Vagina (tissue), 2 donors: ENCODE measurements at regions not wholly inside any gene's neighbourhood (a gene's known extent, or its start where the extent isn't known, plus 50 kb on each side); places are given as distances from the start of the nearest gene placed in this dataset.

ENCODE experiments used
- DNase-seq, 2 donors: peaks; one replicate each; pipeline ENCODE4 v3.0.0-alpha.2; 2017; ENCODE audit errors: extremely low spot score in 2 of 2
- H3K27ac ChIP-seq: fragments of 200-600 bp; sonication (generic); one replicate; pipeline ENCODE4 v1.5.1; 2019
- H3K27me3 ChIP-seq: fragments of 200-600 bp; sonication (generic); one replicate; pipeline ENCODE4 v1.5.1; 2019
- H3K36me3 ChIP-seq, 2 donors: fragments of 200-600 bp; sonication (generic); one replicate each; pipeline ENCODE4 v1.5.1; 2017 to 2019
- H3K4me1 ChIP-seq: fragments of 200-600 bp; sonication (generic); one replicate; pipeline ENCODE4 v1.5.1; 2019
- H3K4me3 ChIP-seq, 2 donors: fragments of 200-600 bp; sonication (generic); 1 replicate in 1 of 2; 2 replicates in 1 of 2; pipeline ENCODE4 v1.5.1; 2016 to 2019
- H3K9me3 ChIP-seq: fragments of 200-600 bp; sonication (generic); one replicate; pipeline ENCODE4 v1.5.1; 2019
- POLR2A ChIP-seq, 2 donors: fragments of 450-650 bp; IDR thresholded peaks; one replicate each; pipeline ENCODE4 v1.6.1; 2017; ENCODE audit warnings: antibody characterized with exemption in 2 of 2, mild to moderate bottlenecking in 2 of 2, moderate library complexity in 2 of 2
- POLR2AphosphoS5 ChIP-seq, 2 donors: sonication (generic); formaldehyde crosslinking; IDR thresholded peaks; one replicate each; pipeline ENCODE4 v1.9.0; 2017; ENCODE audit warnings: antibody characterized with exemption in 2 of 2, mild to moderate bottlenecking in 2 of 2, low read depth in 1 of 2; ENCODE audit not compliant: insufficient read depth in 1 of 2
- intact Hi-C: fragments of 100-400 bp; cut with DNase I; formaldehyde crosslinking; loops from one replicate; pipeline ENCODE4 v1.15.1; 2023
- TF ChIP-seq, protein P1 (sequence below), 3 experiments: fragments of 450-650 bp in 2 of 3; fragments of 200-600 bp in 1 of 3; sonication (generic) in 1 of 3; IDR thresholded peaks; one replicate each; pipeline ENCODE4 v1.5.1; 2017 to 2019; ENCODE audit warnings: antibody characterized with exemption in 3 of 3, mild to moderate bottlenecking in 2 of 3, moderate library complexity in 2 of 3

DNA sequence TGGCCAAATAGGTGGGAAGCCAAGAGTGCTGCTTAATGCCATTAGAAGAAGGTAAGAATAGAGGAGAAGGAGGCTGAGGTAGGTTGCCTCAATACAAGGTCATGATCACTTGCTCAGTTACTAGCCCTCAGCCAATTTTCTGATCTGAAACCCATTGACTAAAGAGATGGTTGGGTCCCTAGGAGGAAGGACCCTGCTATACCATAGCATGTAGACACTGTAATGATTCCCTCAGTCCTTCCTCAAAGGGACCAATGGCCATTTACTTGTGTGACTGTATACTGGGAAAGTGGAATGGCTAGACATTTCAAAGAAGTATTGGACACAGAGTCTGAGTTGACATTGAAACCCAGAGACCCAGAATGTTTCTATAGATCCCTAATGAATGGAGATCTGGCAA is 108.5 kb upstream of the MAP1B start:
- no peak for DNase-seq
- Histone ChIP-seq H3K4me3 (no peak overlapping the region), H3K9me3 (no peaks in the 10 kb centered on the region), H3K27me3 (no peaks in the 10 kb centered on the region), H3K27ac (no peak overlapping the region), H3K4me1 (no peaks in the 10 kb centered on the region), H3K36me3 (no peaks in the 10 kb centered on the region)
- TF ChIP-seq, protein P1, sequence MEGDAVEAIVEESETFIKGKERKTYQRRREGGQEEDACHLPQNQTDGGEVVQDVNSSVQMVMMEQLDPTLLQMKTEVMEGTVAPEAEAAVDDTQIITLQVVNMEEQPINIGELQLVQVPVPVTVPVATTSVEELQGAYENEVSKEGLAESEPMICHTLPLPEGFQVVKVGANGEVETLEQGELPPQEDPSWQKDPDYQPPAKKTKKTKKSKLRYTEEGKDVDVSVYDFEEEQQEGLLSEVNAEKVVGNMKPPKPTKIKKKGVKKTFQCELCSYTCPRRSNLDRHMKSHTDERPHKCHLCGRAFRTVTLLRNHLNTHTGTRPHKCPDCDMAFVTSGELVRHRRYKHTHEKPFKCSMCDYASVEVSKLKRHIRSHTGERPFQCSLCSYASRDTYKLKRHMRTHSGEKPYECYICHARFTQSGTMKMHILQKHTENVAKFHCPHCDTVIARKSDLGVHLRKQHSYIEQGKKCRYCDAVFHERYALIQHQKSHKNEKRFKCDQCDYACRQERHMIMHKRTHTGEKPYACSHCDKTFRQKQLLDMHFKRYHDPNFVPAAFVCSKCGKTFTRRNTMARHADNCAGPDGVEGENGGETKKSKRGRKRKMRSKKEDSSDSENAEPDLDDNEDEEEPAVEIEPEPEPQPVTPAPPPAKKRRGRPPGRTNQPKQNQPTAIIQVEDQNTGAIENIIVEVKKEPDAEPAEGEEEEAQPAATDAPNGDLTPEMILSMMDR (IDR thresholded peaks at IDR 0.05), result no peak
- intact Hi-C loops, result no loop called here

DNA sequence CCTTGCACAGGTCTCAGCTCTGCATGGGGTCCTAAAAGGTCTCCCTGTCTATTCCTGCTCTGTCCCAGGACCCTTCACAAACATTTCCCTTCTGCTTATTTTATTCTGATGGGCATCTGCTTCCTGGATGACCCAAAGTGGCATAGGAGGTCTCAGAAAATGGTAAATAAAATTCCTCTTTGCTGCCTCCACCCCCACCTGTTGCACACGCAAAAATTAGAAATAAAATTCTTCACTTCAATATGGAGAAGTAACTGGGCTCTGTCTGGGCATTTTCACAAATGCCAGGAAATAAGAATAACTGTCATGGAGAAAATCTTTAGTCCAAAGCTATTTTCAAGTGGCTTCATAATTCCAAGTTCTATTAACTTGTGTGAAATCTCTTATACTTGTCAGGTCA is 106.6 kb upstream of the MAP1B start:
- H3K27ac ChIP-seq, result no peak overlapping the region
- intact Hi-C loops, result no loop called here

DNA sequence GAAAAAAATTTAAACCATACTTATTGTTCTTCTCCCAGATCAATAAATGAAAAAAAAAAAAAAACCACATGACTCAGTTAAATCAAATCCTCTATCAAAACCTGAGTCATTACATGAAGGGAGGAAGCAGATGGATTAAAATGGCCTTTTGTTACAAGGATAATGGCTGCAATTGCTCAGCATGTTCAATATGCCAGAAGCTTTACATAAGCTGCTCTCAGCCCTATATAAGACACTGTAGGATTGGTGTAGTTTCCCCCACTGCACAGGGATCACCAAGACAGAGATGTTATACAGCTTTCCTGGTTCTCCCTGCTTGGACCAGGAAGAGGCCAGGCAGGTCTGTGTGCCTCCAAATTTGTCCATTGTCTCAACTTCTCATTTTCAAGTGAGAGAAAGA is 101.6 kb upstream of the MAP1B start:
- Histone ChIP-seq H3K36me3 (no peaks in the 10 kb centered on the region), H3K27me3 (no peaks in the 10 kb centered on the region), H3K27ac (no peak overlapping the region), H3K4me3 (no peak overlapping the region), H3K9me3 (no peaks in the 10 kb centered on the region), H3K4me1 (no peaks in the 10 kb centered on the region)
- no peak for DNase-seq
- intact Hi-C loops, result no loop called here
- TF ChIP-seq, protein P1 (IDR thresholded peaks at IDR 0.05), result no peak
- TF ChIP-seq POLR2AphosphoS5 (IDR thresholded peaks at IDR 0.05; ENCODE audit: insufficient read depth in 1 of 2, low read depth in 1 of 2), result no peak
- TF ChIP-seq POLR2A (IDR thresholded peaks at IDR 0.05), result no peak

More for the DNA sequence above, 106.6 kb upstream of the MAP1B start:
- no peaks in the 10 kb centered on the region for H3K36me3 ChIP-seq
- no peaks in the 10 kb centered on the region for H3K4me1 ChIP-seq
- no peaks in the 10 kb centered on the region for H3K27me3 ChIP-seq
- no peak overlapping the region for H3K4me3 ChIP-seq
- DNase-seq, result no peak
- TF ChIP-seq, protein P1 (IDR thresholded peaks at IDR 0.05), result no peak
- TF ChIP-seq POLR2AphosphoS5 (IDR thresholded peaks at IDR 0.05; ENCODE audit: insufficient read depth in 1 of 2, low read depth in 1 of 2) (no peak), POLR2A (IDR thresholded peaks at IDR 0.05) (no peak)
- no peaks in the 10 kb centered on the region for H3K9me3 ChIP-seq

DNA sequence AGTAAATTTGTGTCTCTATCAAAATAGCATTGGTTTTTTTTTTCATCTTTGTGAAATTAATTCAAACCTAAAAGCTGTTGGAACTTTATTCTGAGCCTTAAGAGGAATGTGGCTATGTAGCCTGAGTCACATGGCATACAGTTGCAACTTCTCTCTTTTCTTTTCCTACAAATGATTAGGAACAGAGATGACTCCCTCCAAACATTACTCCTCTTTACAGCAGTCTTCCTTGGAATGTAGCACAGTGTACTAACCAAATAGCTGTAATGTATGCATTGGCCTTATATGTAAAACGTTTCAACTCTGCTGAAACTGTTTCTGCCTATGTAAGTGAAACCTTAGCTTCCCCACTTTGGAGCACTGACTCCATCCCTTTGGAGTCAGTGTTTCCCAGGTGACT is 100.9 kb upstream of the MAP1B start:
- no peaks in the 10 kb centered on the region for H3K4me1 ChIP-seq
- H3K27me3 ChIP-seq, result no peaks in the 10 kb centered on the region

DNA sequence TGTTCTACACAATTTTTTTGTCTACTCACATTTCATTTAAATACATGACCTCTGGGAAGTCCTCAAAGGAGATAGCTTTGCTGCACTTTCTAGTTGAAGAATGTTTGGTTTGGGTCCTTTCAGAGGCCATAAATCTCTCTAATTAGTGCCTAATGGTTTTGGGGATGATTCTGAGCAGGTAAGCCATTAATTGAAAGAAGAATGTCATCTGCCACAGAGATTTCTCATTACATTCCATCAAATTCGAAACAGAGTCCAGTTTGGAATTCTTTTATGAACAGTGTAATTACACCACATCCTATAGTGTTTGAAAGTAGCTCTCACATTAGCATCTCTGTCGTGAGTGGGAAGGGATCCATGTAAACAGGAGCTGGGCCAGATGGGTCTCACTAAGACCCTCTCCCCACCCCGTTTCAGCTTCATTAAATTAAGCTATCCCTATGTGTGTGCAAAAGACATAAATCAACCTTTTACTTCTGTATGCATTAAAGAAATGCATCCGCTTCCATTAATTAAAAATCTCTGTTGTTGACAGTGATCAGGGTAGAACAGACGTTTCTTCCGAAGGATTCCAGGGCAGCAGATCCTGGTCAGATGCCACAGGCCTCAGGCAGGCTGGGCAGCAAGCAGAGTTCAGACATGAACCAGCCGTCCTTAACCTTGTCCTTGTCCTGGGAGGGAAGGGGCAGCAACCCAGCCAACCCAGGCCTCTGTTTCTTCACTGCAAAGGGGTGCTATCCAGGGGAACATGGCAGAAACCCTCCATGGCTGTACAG is 99.8 kb upstream of the MAP1B start:
- Histone ChIP-seq H3K27ac (no peak overlapping the region), H3K4me3 (no peak overlapping the region)
- intact Hi-C loops, result no loop called here

More for the DNA sequence above, 100.9 kb upstream of the MAP1B start:
- Histone ChIP-seq H3K4me3 (no peak overlapping the region), H3K27ac (no peak overlapping the region), H3K36me3 (no peaks in the 10 kb centered on the region), H3K9me3 (no peaks in the 10 kb centered on the region)
- no peak for DNase-seq
- TF ChIP-seq, protein P1 (IDR thresholded peaks at IDR 0.05), result no peak
- TF ChIP-seq POLR2AphosphoS5 (IDR thresholded peaks at IDR 0.05; ENCODE audit: insufficient read depth in 1 of 2, low read depth in 1 of 2) (no peak), POLR2A (IDR thresholded peaks at IDR 0.05) (no peak)
- intact Hi-C loops, result no loop called here

More for the DNA sequence above, 99.8 kb upstream of the MAP1B start:
- no peak for DNase-seq
- Histone ChIP-seq H3K4me1 (no peaks in the 10 kb centered on the region), H3K36me3 (no peaks in the 10 kb centered on the region), H3K9me3 (no peaks in the 10 kb centered on the region), H3K27me3 (no peaks in the 10 kb centered on the region)
- no peak for TF ChIP-seq POLR2A (IDR thresholded peaks at IDR 0.05)
- no peak for TF ChIP-seq POLR2AphosphoS5 (IDR thresholded peaks at IDR 0.05; ENCODE audit: insufficient read depth in 1 of 2, low read depth in 1 of 2)
- TF ChIP-seq, protein P1 (IDR thresholded peaks at IDR 0.05), result no peak
